ENCODE measurements at regions not wholly inside any gene's neighbourhood (a gene's known extent, or its start where the extent isn't known, plus 50 kb on each side); places are given as distances from the start of the nearest gene placed in this dataset.

GRCh38 chr5:61619777-61620518 is 287.9 kb downstream of the ZSWIM6 start:
- TF ChIP-seq CTCF (IDR thresholded peaks at IDR 0.05) (no peak), POLR2AphosphoS5 (IDR thresholded peaks at IDR 0.05) (no peak), POLR2A (IDR thresholded peaks at IDR 0.05) (no peak)

Data from sigmoid colon (tissue), 4 donors.